K562 (cell line): ENCODE measurements at regions not wholly inside any gene's neighbourhood (a gene's known extent, or its start where the extent isn't known, plus 50 kb on each side); places are given as distances from the start of the nearest gene placed in this dataset.

ENCODE experiments used
- ETV6 ChIP-seq, 3 experiments: fragments of 150-350 bp in 1 of 3; sonication (generic) in 1 of 3; formaldehyde crosslinking in 1 of 3; IDR thresholded peaks; 2 replicates each; pipeline versions ENCODE4 v1.6.1 to v1.8.0; 2014 to 2022; ENCODE audit warnings: borderline replicate concordance in 2 of 3, low read depth in 2 of 3, antibody characterized with exemption in 1 of 3, low read length in 1 of 3, mild to moderate bottlenecking in 1 of 3, missing genetic modification reagents in 1 of 3
- NR1H2 ChIP-seq: sonication (generic); formaldehyde crosslinking; IDR thresholded peaks from 2 replicates; pipeline ENCODE4 v1.4.0; 2020; ENCODE audit warnings: mild to moderate bottlenecking, missing genetic modification reagents
- POLR2AphosphoS5 ChIP-seq: IDR thresholded peaks from 2 replicates; pipeline ENCODE4 v1.6.1; 2011; ENCODE audit warnings: mild to moderate bottlenecking, low read depth, low read length, moderate library complexity; ENCODE audit not compliant: control insufficient read depth, insufficient read depth
- SPI1 ChIP-seq: IDR thresholded peaks from 2 replicates; pipeline ENCODE4 v1.6.1; 2011; ENCODE audit warnings: low read depth, low read length, control low read depth, borderline replicate concordance
- ZBTB33 ChIP-seq: sonication (generic); formaldehyde crosslinking; IDR thresholded peaks from 2 replicates; pipeline ENCODE4 v1.8.1; 2023; ENCODE audit warnings: mild to moderate bottlenecking, missing genetic modification reagents

DNA sequence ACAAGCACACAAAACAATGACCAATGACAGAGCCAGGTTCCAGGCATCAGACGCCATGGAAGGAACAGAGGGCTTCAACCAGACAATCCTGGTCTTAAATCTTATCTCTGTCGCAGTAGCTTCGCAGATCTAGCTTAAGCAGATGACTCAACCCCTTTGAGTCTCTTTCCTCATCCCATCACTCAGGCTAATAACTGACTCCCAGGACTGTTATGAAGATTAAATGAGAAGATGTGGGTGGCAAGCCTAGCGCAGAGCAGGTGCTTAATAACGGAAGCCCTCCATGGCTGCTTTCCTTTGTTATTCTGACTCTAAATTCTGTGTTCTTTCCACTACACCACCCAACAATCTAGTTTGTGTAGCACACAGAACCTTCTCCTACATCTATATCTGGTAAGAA, 110.9 kb downstream of the SLC24A2 start:
- TF ChIP-seq NR1H2 (no peak), SPI1 (no peak), ZBTB33 (CRISPR knock-in tag) (no peak), POLR2AphosphoS5 (no peak), ETV6 (IDR thresholded peaks at IDR 0.05; ENCODE audit: borderline replicate concordance in 1 of 2, low read depth in 2 of 2, low read length in 1 of 2) (no peak), ETV6 (CRISPR knock-in tag; IDR thresholded peaks at IDR 0.05; ENCODE audit: borderline replicate concordance) (no peak)
